HG02588 (cell line): ENCODE measurements at regions not wholly inside any gene's neighbourhood (a gene's known extent, or its start where the extent isn't known, plus 50 kb on each side); places are given as distances from the start of the nearest gene placed in this dataset.
"Not testable (repeated sequence)": the region's sequence is repeated elsewhere in the genome, so short reads cannot be mapped to it uniquely, and the experiment has no call there.

ENCODE experiments used
- ATAC-seq: cut with Tn5 transposase; IDR thresholded peaks from one replicate; pipeline ENCODE4 v1.9.1; 2021; ENCODE audit warnings: mild to moderate bottlenecking, moderate library complexity; ENCODE audit not compliant: unreplicated experiment

- ATAC-seq = no peak
These were observed 158.9 kb downstream of the LY86 start for GRCh38 chr6:6747371-6747770.

GRCh38 chr6:6748001-6748400, 159.5 kb downstream of the LY86 start:
- no peak for ATAC-seq

- no peak for ATAC-seq
These were observed 161.4 kb downstream of the LY86 start for GRCh38 chr6:6749702-6750491.

- no peak for ATAC-seq
These were observed 162.2 kb downstream of the LY86 start for GRCh38 chr6:6750594-6751265.

GRCh38 chr6:6751266-6751596, 162.7 kb downstream of the LY86 start:
- no peak for ATAC-seq

- no peak for ATAC-seq
These were observed 163.1 kb downstream of the LY86 start for GRCh38 chr6:6751619-6752023.

GRCh38 chr6:6752129-6752528, 163.6 kb downstream of the LY86 start:
- ATAC-seq = no peak

GRCh38 chr6:6753301-6753700, 164.8 kb downstream of the LY86 start:
- no peak for ATAC-seq

GRCh38 chr6:6756526-6756925, 168.0 kb downstream of the LY86 start:
- ATAC-seq = no peak

- no peak for ATAC-seq
These were observed 170.0 kb downstream of the LY86 start for GRCh38 chr6:6758546-6758914.

GRCh38 chr6:6758915-6759654, 170.6 kb downstream of the LY86 start:
- peak; percentile 74 for ATAC-seq

GRCh38 chr6:6760002-6760401, 171.5 kb downstream of the LY86 start:
- ATAC-seq = no peak

GRCh38 chr6:6762566-6762965, 174.0 kb downstream of the LY86 start:
- ATAC-seq = not testable (repeated sequence)

- ATAC-seq = no peak
These were observed 176.4 kb downstream of the LY86 start for GRCh38 chr6:6764764-6765434.

- ATAC-seq = no peak
These were observed 177.8 kb downstream of the LY86 start for GRCh38 chr6:6766230-6766905.

- ATAC-seq = no peak
These were observed 180.9 kb downstream of the LY86 start for GRCh38 chr6:6769466-6769865.

- no peak for ATAC-seq
These were observed 182.9 kb downstream of the LY86 start for GRCh38 chr6:6771224-6771945.

- ATAC-seq = no peak
These were observed 183.4 kb downstream of the LY86 start for GRCh38 chr6:6771964-6772363.

- no peak for ATAC-seq
These were observed 184.2 kb downstream of the LY86 start for GRCh38 chr6:6772751-6773150.

GRCh38 chr6:6775074-6775473, 186.6 kb downstream of the LY86 start:
- ATAC-seq = no peak
